BLaER1 (cell line): ENCODE measurements at regions not wholly inside any gene's neighbourhood (a gene's known extent, or its start where the extent isn't known, plus 50 kb on each side); places are given as distances from the start of the nearest gene placed in this dataset.
A peak's percentile ranks its signal among the peaks of the same experiment; 100 is the strongest.

Source experiments
- H3K27ac ChIP-seq: shearing (Covaris generic); formaldehyde crosslinking; 2 replicates; pipeline ENCODE4 v1.8.1; 2022
- H3K27me3 ChIP-seq: shearing (Covaris generic); formaldehyde crosslinking; 2 replicates; pipeline ENCODE4 v1.8.1; 2022
- H3K36me3 ChIP-seq: shearing (Covaris generic); formaldehyde crosslinking; 2 replicates; pipeline ENCODE4 v1.8.1; 2022
- H3K4me1 ChIP-seq: shearing (Covaris generic); formaldehyde crosslinking; 2 replicates; pipeline ENCODE4 v1.8.1; 2022
- H3K4me2 ChIP-seq: shearing (Covaris generic); formaldehyde crosslinking; 2 replicates; pipeline ENCODE4 v1.8.1; 2022
- H3K4me3 ChIP-seq: shearing (Covaris generic); formaldehyde crosslinking; 2 replicates; pipeline ENCODE4 v1.8.1; 2022
- H3K9ac ChIP-seq: shearing (Covaris generic); formaldehyde crosslinking; 2 replicates; pipeline ENCODE4 v1.8.1; 2022
- H3K9me3 ChIP-seq: shearing (Covaris generic); formaldehyde crosslinking; 2 replicates; pipeline ENCODE4 v1.8.1; 2022
- H4K20me1 ChIP-seq: shearing (Covaris generic); formaldehyde crosslinking; 2 replicates; pipeline ENCODE4 v1.8.1; 2022
- Cebpa-rat ChIP-seq: shearing (Covaris generic); IDR thresholded peaks from 2 replicates; pipeline ENCODE4 v1.8.1; 2022

- Histone ChIP-seq H3K27ac (no peak overlapping the region), H3K27me3 (no peaks in the 10 kb centered on the region), H3K4me1 (peaks cover 8% of the 10 kb centered on the region), H3K4me2 (peak overlapping the region; percentile 45), H3K4me3 (no peak overlapping the region), H4K20me1 (no peaks in the 10 kb centered on the region), H3K9ac (no peak overlapping the region), H3K36me3 (no peaks in the 10 kb centered on the region), H3K9me3 (no peaks in the 10 kb centered on the region)
- no peak for TF ChIP-seq Cebpa-rat
Observed at GRCh38 chr13:56351041-56351440, 789.7 kb upstream of the PRR20A start.

- H3K9me3 ChIP-seq = no peaks in the 10 kb centered on the region
- H3K4me3 ChIP-seq = no peak overlapping the region
- no peaks in the 10 kb centered on the region for H4K20me1 ChIP-seq
- no peak overlapping the region for H3K27ac ChIP-seq
- peaks cover 8% of the 10 kb centered on the region for H3K4me1 ChIP-seq
- H3K4me2 ChIP-seq = no peak overlapping the region
- no peaks in the 10 kb centered on the region for H3K36me3 ChIP-seq
- no peak overlapping the region for H3K9ac ChIP-seq
- no peaks in the 10 kb centered on the region for H3K27me3 ChIP-seq
- TF ChIP-seq Cebpa-rat = no peak
Observed at GRCh38 chr13:56352361-56352760, 788.4 kb upstream of the PRR20A start.

DNA sequence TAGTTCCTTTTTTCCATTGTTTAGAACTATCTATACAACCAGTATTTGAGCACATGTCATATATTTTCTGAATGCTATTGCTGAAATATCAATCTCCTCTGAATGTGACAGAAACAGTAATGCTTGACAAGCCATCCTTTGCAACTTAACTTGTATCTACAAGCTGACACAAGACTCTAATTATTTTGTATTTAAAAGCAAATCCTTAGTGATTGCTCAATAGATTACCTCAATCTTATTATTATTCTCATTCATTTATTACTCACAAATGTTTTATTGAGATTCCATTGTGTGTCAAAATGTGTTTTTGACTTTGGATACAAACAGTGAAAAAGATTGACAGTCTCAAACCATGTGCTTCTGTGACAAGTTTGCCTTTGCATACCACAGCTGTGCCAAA, 787.8 kb upstream of the PRR20A start:
- TF ChIP-seq Cebpa-rat = no peak
- no peaks in the 10 kb centered on the region for H3K9me3 ChIP-seq
- H3K4me1 ChIP-seq = peaks cover 8% of the 10 kb centered on the region
- no peaks in the 10 kb centered on the region for H4K20me1 ChIP-seq
- no peak overlapping the region for H3K9ac ChIP-seq
- H3K36me3 ChIP-seq = no peaks in the 10 kb centered on the region
- no peaks in the 10 kb centered on the region for H3K27me3 ChIP-seq
- H3K27ac ChIP-seq = no peak overlapping the region
- no peak overlapping the region for H3K4me2 ChIP-seq
- no peak overlapping the region for H3K4me3 ChIP-seq

GRCh38 chr13:56356690-56357089, 784.0 kb upstream of the PRR20A start:
- Histone ChIP-seq H3K4me1 (no peaks in the 10 kb centered on the region), H3K4me3 (no peak overlapping the region), H3K9me3 (no peaks in the 10 kb centered on the region), H3K27ac (no peak overlapping the region), H3K4me2 (no peak overlapping the region), H4K20me1 (no peaks in the 10 kb centered on the region), H3K27me3 (no peaks in the 10 kb centered on the region), H3K36me3 (no peaks in the 10 kb centered on the region), H3K9ac (no peak overlapping the region)
- TF ChIP-seq Cebpa-rat = no peak

- H4K20me1 ChIP-seq = no peaks in the 10 kb centered on the region
- H3K4me3 ChIP-seq = no peak overlapping the region
- no peaks in the 10 kb centered on the region for H3K27me3 ChIP-seq
- no peaks in the 10 kb centered on the region for H3K4me1 ChIP-seq
- no peak overlapping the region for H3K27ac ChIP-seq
- H3K4me2 ChIP-seq = no peak overlapping the region
- H3K36me3 ChIP-seq = no peaks in the 10 kb centered on the region
- no peak overlapping the region for H3K9ac ChIP-seq
- 0 out of 2 replicates have a peak, but pooled peaks cover 6% of the 10 kb centered on the region for H3K9me3 ChIP-seq
- no peak for TF ChIP-seq Cebpa-rat
Observed at GRCh38 chr13:56378566-56378965, 762.2 kb upstream of the PRR20A start.

DNA sequence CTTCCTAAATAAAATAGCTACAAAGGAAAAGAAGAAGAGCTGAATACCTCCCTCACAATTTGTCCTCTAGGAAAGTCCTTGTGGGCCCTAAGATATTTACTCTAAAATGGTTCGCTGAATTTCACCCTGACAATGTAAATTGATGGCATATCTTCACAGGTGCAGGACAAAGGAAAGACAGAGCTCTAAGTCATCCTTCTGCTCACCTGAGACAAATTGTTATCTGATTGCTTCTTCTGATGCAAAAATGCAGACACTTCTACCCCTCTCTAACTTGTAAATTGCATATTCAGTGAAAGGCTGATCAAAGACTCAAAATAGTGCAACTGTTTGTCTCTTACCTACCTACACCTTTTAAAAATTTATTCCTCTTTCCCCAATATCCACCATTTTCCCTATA, 747.2 kb upstream of the PRR20A start:
- no peaks in the 10 kb centered on the region for H4K20me1 ChIP-seq
- TF ChIP-seq Cebpa-rat = no peak
- no peak overlapping the region for H3K4me2 ChIP-seq
- H3K4me1 ChIP-seq = no peaks in the 10 kb centered on the region
- H3K9me3 ChIP-seq = no peaks in the 10 kb centered on the region
- H3K9ac ChIP-seq = no peak overlapping the region
- no peak overlapping the region for H3K4me3 ChIP-seq
- H3K36me3 ChIP-seq = no peaks in the 10 kb centered on the region
- H3K27ac ChIP-seq = no peak overlapping the region
- H3K27me3 ChIP-seq = no peaks in the 10 kb centered on the region

DNA sequence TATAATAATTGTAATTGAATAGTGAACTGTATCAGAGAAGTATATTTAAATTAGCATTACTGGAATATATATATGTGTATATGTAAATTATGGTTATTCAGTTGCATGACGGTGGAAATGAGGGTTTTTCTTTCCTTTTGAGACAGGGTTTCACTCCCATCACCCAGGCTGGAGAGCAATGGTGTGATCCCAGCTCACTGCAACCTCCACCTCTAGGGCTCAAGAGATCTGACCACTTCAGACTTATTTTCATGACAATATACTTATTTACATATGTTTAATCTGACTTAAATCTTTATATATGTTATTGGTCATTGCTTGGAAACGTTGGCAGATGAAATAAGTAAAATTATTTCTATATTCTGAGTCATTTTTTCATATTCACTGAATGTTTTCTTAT, 744.4 kb upstream of the PRR20A start:
- Histone ChIP-seq H3K9me3 (no peaks in the 10 kb centered on the region), H3K9ac (no peak overlapping the region), H4K20me1 (no peaks in the 10 kb centered on the region), H3K4me2 (no peak overlapping the region), H3K27ac (no peak overlapping the region), H3K4me3 (no peak overlapping the region), H3K4me1 (no peaks in the 10 kb centered on the region), H3K36me3 (no peaks in the 10 kb centered on the region), H3K27me3 (no peaks in the 10 kb centered on the region)
- TF ChIP-seq Cebpa-rat = no peak

- no peak for TF ChIP-seq Cebpa-rat
- H3K4me3 ChIP-seq = no peak overlapping the region
- no peak overlapping the region for H3K27ac ChIP-seq
- no peaks in the 10 kb centered on the region for H3K9me3 ChIP-seq
- H3K36me3 ChIP-seq = no peaks in the 10 kb centered on the region
- H3K9ac ChIP-seq = no peak overlapping the region
- H3K4me1 ChIP-seq = no peaks in the 10 kb centered on the region
- H3K4me2 ChIP-seq = no peak overlapping the region
- H4K20me1 ChIP-seq = no peaks in the 10 kb centered on the region
- H3K27me3 ChIP-seq = no peaks in the 10 kb centered on the region
Observed at GRCh38 chr13:56400774-56401173, 739.9 kb upstream of the PRR20A start.

DNA sequence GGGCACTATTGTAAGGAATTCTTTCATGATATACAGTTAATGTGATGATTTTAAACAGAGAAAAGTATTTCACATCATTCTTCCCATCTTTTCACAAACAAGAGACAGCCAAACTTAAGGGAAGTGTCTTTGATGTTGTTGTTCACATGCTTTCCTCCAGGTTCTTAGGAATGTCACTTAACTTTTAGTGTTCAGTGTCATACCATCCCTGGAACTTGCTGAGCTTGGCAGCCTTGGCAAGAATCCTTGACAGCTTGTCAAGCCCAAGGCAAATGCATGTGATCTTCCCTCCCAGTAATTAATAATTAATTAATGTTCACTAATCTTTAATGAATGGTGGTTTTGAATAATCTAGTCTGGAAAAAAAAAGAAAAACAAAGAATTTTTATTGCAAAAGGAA, 727.9 kb upstream of the PRR20A start:
- H3K9ac ChIP-seq = no peak overlapping the region

GRCh38 chr13:56424246-56424645, 716.5 kb upstream of the PRR20A start:
- no peak for TF ChIP-seq Cebpa-rat
- Histone ChIP-seq H3K4me3 (no peak overlapping the region), H3K9me3 (no peaks in the 10 kb centered on the region), H3K4me1 (no peaks in the 10 kb centered on the region), H3K36me3 (no peaks in the 10 kb centered on the region), H3K27ac (no peak overlapping the region), H3K27me3 (no peaks in the 10 kb centered on the region), H3K4me2 (no peak overlapping the region), H3K9ac (no peak overlapping the region), H4K20me1 (no peaks in the 10 kb centered on the region)

More for the DNA sequence above, 727.9 kb upstream of the PRR20A start:
- H3K9me3 ChIP-seq = no peaks in the 10 kb centered on the region
- no peak overlapping the region for H3K4me3 ChIP-seq
- no peaks in the 10 kb centered on the region for H3K36me3 ChIP-seq
- H4K20me1 ChIP-seq = no peaks in the 10 kb centered on the region
- no peaks in the 10 kb centered on the region for H3K4me1 ChIP-seq
- H3K4me2 ChIP-seq = no peak overlapping the region
- no peak overlapping the region for H3K27ac ChIP-seq
- H3K27me3 ChIP-seq = no peaks in the 10 kb centered on the region
- TF ChIP-seq Cebpa-rat = no peak

GRCh38 chr13:56457535-56458190, 683.1 kb upstream of the PRR20A start:
- Histone ChIP-seq H4K20me1 (no peaks in the 10 kb centered on the region), H3K36me3 (no peaks in the 10 kb centered on the region), H3K9me3 (no peaks in the 10 kb centered on the region), H3K27ac (no peak overlapping the region), H3K9ac (no peak overlapping the region), H3K27me3 (no peaks in the 10 kb centered on the region), H3K4me3 (no peak overlapping the region), H3K4me2 (no peak overlapping the region), H3K4me1 (no peaks in the 10 kb centered on the region)
- no peak for TF ChIP-seq Cebpa-rat
